CD8-positive, alpha-beta memory T cell (primary cell): ENCODE measurements at regions not wholly inside any gene's neighbourhood (a gene's known extent, or its start where the extent isn't known, plus 50 kb on each side); places are given as distances from the start of the nearest gene placed in this dataset.

Source experiments
- CTCF ChIA-PET: fragments of 350-600 bp; sonication (Branson Sonifier 250); formaldehyde crosslinking; loops from one replicate; lab custom pipeline; 2021; ENCODE audit warnings: antibody characterized with exemption; lab: Charles Lee
- POLR2A ChIA-PET: fragments of 350-600 bp; sonication (Branson Sonifier 250); formaldehyde crosslinking; loops from one replicate; lab custom pipeline; 2021; ENCODE audit warnings: antibody characterized with exemption; lab: Charles Lee
- DNase-seq, 5 donors: peaks; one replicate each; pipeline versions ENCODE4 v3.0.0 to v3.0.0-alpha.2; 2020 to 2022; ENCODE audit warnings: mixed read lengths in 1 of 5
- H3K27ac ChIP-seq: one replicate; pipeline ENCODE4 v1.7.0; 2013; ENCODE audit warnings: low read depth, mild to moderate bottlenecking, low read length, moderate library complexity
- H3K27me3 ChIP-seq: 2 replicates; pipeline ENCODE4 v1.7.0; 2013; ENCODE audit warnings: low read length, mild to moderate bottlenecking; ENCODE audit not compliant: insufficient read depth, poor library complexity, severe bottlenecking
- H3K36me3 ChIP-seq: 2 replicates; pipeline ENCODE4 v1.7.0; 2013; ENCODE audit warnings: mild to moderate bottlenecking, low read length, moderate library complexity; ENCODE audit not compliant: insufficient read depth
- H3K4me1 ChIP-seq: 2 replicates; pipeline ENCODE4 v1.7.0; 2013; ENCODE audit warnings: mild to moderate bottlenecking, low read length, moderate library complexity; ENCODE audit not compliant: insufficient read depth
- H3K4me3 ChIP-seq: 2 replicates; pipeline ENCODE4 v1.7.0; 2013; ENCODE audit warnings: mild to moderate bottlenecking, low read length
- H3K9me3 ChIP-seq: 2 replicates; pipeline ENCODE4 v1.7.0; 2013; ENCODE audit warnings: mild to moderate bottlenecking, low read length
- H3K27ac Mint-ChIP-seq, 8 donors: one replicate each; pipeline ENCODE4 v1.8.0; 2020 to 2021; ENCODE audit warnings: mixed read lengths in 8 of 8, mild to moderate bottlenecking in 6 of 8, inconsistent platforms in 3 of 8, moderate library complexity in 3 of 8
- H3K27me3 Mint-ChIP-seq, 2 donors: one replicate each; pipeline ENCODE4 v1.8.0; 2020 to 2021; ENCODE audit warnings: mixed read lengths in 2 of 2, mild to moderate bottlenecking in 1 of 2, moderate library complexity in 1 of 2
- H3K36me3 Mint-ChIP-seq, 3 donors: one replicate each; pipeline ENCODE4 v1.8.0; 2020 to 2021; ENCODE audit warnings: mixed read lengths in 3 of 3, inconsistent platforms in 1 of 3, mild to moderate bottlenecking in 1 of 3
- H3K4me1 Mint-ChIP-seq, 3 donors: one replicate each; pipeline ENCODE4 v1.8.0; 2020 to 2021; ENCODE audit warnings: mixed read lengths in 3 of 3, inconsistent platforms in 1 of 3, mild to moderate bottlenecking in 1 of 3
- H3K4me3 Mint-ChIP-seq, 7 donors: one replicate each; pipeline ENCODE4 v1.8.0; 2020 to 2021; ENCODE audit warnings: mixed read lengths in 7 of 7, mild to moderate bottlenecking in 6 of 7, moderate library complexity in 4 of 7, inconsistent platforms in 2 of 7
- H3K9me3 Mint-ChIP-seq, 5 donors: one replicate each; pipeline ENCODE4 v1.8.0; 2020 to 2022; ENCODE audit warnings: mixed read lengths in 5 of 5, mild to moderate bottlenecking in 3 of 5, moderate library complexity in 2 of 5, inconsistent platforms in 1 of 5

DNA sequence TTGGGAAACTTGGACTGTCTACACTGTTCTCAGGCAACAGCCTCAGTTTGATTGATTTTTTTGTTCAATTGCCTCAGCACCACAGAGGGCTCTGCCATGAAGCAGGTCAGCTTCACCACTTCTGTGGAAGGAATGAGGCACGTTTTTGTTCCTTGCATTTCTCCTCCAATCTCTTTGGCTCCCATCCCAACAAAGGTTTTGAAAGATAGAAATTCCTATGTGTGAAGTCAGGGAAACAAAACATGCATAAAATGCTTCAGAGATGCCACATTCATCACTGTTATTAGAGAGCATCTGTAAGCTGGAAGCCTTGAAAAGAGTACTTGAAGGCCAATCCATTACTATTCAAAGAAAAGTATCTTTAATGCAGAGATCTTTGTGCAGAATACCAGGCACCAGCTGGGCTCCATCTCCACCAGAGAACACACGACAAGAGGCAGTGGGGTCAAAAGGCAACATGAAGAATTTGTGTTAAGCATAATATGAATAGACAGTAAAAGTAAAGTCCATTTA, 249.1 kb upstream of the LYZL1 start:
- H3K9me3 ChIP-seq: no peaks in the 10 kb centered on the region
- Mint-ChIP-seq H3K36me3 (peaks cover 0 to 2% (median 0%) of the 10 kb centered on the region in 3 donors), H3K9me3 (peaks cover 0 to 8% (median 0%) of the 10 kb centered on the region in 5 donors), H3K4me1 (no peaks in the 10 kb centered on the region), H3K4me3 (no peak overlapping the region), H3K27me3 (peaks cover 2 to 4% of the 10 kb centered on the region in 2 donors), H3K27ac (no peak overlapping the region)
- ChIA-PET POLR2A (no interaction called here), CTCF (no interaction called here)
- H3K27ac ChIP-seq: no peak overlapping the region
- DNase-seq: no peak
- no peaks in the 10 kb centered on the region for H3K27me3 ChIP-seq
- H3K36me3 ChIP-seq: no peaks in the 10 kb centered on the region
- no peak overlapping the region for H3K4me3 ChIP-seq
- H3K4me1 ChIP-seq: no peaks in the 10 kb centered on the region

DNA sequence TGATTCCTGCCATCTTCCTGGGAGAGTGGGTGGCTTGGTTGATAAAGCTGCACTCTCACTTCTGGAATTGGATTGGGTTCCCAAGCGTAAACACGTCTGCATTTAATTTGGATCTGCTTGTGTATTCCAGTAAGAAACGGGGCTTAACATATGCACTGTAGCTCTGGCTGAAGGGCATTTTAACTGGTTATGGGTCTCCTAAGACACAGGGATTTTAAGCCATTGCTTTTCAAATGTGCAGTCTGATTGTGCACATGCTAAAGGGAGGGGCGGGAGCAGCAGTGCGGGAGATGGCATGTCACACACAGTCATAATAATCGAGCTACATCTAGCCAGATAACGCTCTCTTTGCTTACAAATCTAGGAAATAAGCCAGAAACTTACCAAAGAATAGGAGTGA, 247.3 kb upstream of the LYZL1 start:
- Mint-ChIP-seq H3K4me3 (no peak overlapping the region), H3K27ac (no peak overlapping the region), H3K36me3 (peaks cover 0 to 2% (median 0%) of the 10 kb centered on the region in 3 donors), H3K27me3 (peaks cover 2 to 7% of the 10 kb centered on the region in 2 donors), H3K4me1 (no peaks in the 10 kb centered on the region), H3K9me3 (peaks cover 0 to 8% (median 0%) of the 10 kb centered on the region in 5 donors)
- DNase-seq: no peak
- CTCF ChIA-PET: no interaction called here
- H3K27me3 ChIP-seq: no peaks in the 10 kb centered on the region
- H3K4me1 ChIP-seq: no peaks in the 10 kb centered on the region
- H3K36me3 ChIP-seq: no peaks in the 10 kb centered on the region
- H3K27ac ChIP-seq: no peak overlapping the region
- no peaks in the 10 kb centered on the region for H3K9me3 ChIP-seq
- POLR2A ChIA-PET: no interaction called here
- H3K4me3 ChIP-seq: no peak overlapping the region

DNA sequence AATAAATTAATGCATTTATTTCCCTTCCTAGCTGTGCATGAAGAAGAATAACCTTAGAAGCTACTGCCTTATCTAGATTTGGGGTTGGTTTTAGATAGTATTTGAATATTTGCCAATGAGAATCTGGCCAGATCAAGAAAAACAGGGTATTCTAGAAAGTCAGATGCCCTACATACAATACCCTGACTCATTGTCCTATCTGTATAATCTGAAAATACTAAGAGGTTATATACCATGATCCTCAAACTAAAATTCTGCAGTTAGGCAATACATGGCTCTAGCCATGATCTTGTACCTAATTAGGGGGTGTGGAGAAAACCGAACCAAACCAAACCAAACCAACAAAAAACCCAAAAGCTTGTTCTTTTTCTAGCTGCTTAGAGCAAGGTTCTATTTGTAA, 240.4 kb upstream of the LYZL1 start:
- Histone ChIP-seq H3K27me3 (no peaks in the 10 kb centered on the region), H3K4me3 (no peak overlapping the region), H3K4me1 (no peaks in the 10 kb centered on the region), H3K9me3 (no peaks in the 10 kb centered on the region), H3K27ac (no peak overlapping the region), H3K36me3 (no peaks in the 10 kb centered on the region)
- H3K4me1 Mint-ChIP-seq: no peaks in the 10 kb centered on the region
- peaks cover 1 to 7% of the 10 kb centered on the region in 2 donors for H3K27me3 Mint-ChIP-seq
- no peak overlapping the region for H3K27ac Mint-ChIP-seq
- no peaks in the 10 kb centered on the region for H3K36me3 Mint-ChIP-seq
- no peak for DNase-seq
- ChIA-PET CTCF (no interaction called here), POLR2A (no interaction called here)
- H3K9me3 Mint-ChIP-seq: no peaks in the 10 kb centered on the region
- no peak overlapping the region for H3K4me3 Mint-ChIP-seq

DNA sequence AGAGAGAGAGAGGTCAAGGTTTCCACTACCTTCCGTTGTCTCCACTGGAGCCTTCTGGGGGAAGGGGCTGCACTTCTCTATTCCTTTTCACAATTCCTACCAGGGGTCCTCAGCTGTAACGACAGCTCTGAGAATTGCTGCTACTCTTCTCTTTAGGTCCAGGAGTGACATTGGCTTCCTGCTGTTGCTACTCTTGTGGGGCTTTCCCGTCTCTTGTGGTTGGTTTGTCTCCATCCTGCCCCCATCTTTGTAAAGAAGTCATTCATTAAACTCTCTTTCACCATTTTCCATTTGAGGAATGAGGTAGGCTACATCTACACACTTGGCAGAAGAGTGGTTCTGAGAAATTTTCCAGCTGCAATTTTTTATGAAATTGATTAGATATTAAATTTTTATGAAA, 238.8 kb upstream of the LYZL1 start:
- H3K36me3 ChIP-seq: no peaks in the 10 kb centered on the region
- no peak overlapping the region for H3K4me3 ChIP-seq
- no peak for DNase-seq
- H3K27me3 ChIP-seq: no peaks in the 10 kb centered on the region
- Mint-ChIP-seq H3K27ac (no peak overlapping the region), H3K9me3 (no peaks in the 10 kb centered on the region), H3K4me1 (no peaks in the 10 kb centered on the region), H3K36me3 (no peaks in the 10 kb centered on the region), H3K4me3 (no peak overlapping the region), H3K27me3 (peaks cover 1 to 3% of the 10 kb centered on the region in 2 donors)
- ChIA-PET CTCF (no interaction called here), POLR2A (no interaction called here)
- no peak overlapping the region for H3K27ac ChIP-seq
- no peaks in the 10 kb centered on the region for H3K9me3 ChIP-seq
- H3K4me1 ChIP-seq: no peaks in the 10 kb centered on the region

DNA sequence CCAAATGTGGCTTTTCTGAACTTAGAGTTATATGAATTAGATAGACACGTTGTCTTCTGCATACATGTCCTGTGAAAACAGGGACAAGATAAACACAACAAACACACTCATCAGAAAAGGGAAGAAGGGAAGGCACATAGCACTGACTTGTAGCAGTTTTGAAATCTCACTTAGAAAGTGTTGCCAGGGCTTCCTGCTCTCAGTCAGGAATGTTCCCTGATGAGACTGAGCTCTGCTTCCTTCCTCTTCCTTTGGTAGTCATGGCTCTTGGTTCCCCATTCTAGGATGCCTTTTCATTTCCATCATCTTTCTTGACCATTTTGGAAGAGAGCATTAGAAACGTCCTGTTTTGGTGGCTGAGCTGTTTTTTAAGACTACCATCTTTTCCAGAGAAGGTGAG, 233.8 kb upstream of the LYZL1 start:
- H3K4me1 Mint-ChIP-seq: no peaks in the 10 kb centered on the region
- ChIA-PET CTCF (no interaction called here), POLR2A (no interaction called here)
- no peaks in the 10 kb centered on the region for H3K36me3 Mint-ChIP-seq
- no peak overlapping the region for H3K4me3 ChIP-seq
- H3K27me3 ChIP-seq: no peaks in the 10 kb centered on the region
- no peaks in the 10 kb centered on the region for H3K9me3 Mint-ChIP-seq
- no peak for DNase-seq
- H3K27ac Mint-ChIP-seq: no peak overlapping the region
- H3K27me3 Mint-ChIP-seq: peaks cover 1 to 3% of the 10 kb centered on the region in 2 donors
- H3K9me3 ChIP-seq: no peaks in the 10 kb centered on the region
- H3K27ac ChIP-seq: no peak overlapping the region
- H3K36me3 ChIP-seq: no peaks in the 10 kb centered on the region
- no peak overlapping the region for H3K4me3 Mint-ChIP-seq
- H3K4me1 ChIP-seq: no peaks in the 10 kb centered on the region

DNA sequence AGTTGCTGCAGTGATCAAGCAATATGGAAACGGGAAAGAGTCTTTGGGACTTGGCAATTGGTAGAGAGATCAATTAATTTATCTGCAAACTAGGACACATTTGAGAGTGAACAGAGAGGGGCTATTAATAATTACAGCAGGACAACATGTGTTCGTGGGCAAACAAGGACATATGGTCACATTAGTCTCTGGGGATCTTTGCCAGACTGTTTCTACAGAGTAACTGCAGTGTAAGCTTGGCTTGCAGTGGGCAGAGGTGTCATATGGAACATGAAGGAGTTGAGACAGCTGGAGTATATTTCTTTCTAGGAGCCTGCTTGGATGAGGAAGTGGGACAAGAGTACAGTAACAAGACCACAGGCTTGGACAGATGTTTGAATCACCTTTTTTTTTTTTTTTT, 232.1 kb upstream of the LYZL1 start:
- H3K4me3 Mint-ChIP-seq: no peak overlapping the region
- CTCF ChIA-PET: no interaction called here

DNA sequence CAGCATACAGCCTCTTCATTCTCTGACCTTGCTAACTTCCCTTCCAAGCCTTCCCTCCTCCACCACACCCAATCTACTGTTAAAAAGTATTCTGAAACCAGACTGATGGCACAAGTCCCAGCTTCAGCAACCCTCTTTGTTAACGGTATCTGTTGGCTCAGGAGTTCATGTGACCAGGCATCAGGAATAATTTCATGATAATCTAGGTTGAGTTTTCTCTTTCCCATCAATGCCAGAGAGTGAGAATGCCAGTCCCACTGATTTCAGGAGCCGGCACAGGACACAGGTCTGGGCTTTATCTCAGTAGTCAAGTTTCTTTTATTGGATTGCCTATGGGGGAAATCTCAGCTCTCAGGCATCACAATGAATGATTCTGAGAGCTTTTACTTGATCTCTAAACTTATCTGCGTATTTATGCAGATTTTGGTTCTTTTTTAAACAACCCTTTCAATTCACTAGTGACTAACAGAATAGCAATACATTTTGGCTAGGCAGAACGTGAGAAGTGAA, 231.0 kb upstream of the LYZL1 start:
- H3K27ac Mint-ChIP-seq: no peak overlapping the region
- H3K4me1 Mint-ChIP-seq: no peaks in the 10 kb centered on the region
- CTCF ChIA-PET: no interaction called here
- Histone ChIP-seq H3K4me3 (no peak overlapping the region), H3K9me3 (no peaks in the 10 kb centered on the region), H3K36me3 (no peaks in the 10 kb centered on the region), H3K27ac (no peak overlapping the region), H3K4me1 (no peaks in the 10 kb centered on the region), H3K27me3 (no peaks in the 10 kb centered on the region)
- POLR2A ChIA-PET: no interaction called here
- peaks cover 0 to 3% of the 10 kb centered on the region in 2 donors for H3K27me3 Mint-ChIP-seq
- no peak for DNase-seq
- H3K9me3 Mint-ChIP-seq: no peaks in the 10 kb centered on the region
- no peaks in the 10 kb centered on the region for H3K36me3 Mint-ChIP-seq
- no peak overlapping the region for H3K4me3 Mint-ChIP-seq

More for the DNA sequence above, 232.1 kb upstream of the LYZL1 start:
- Mint-ChIP-seq H3K9me3 (no peaks in the 10 kb centered on the region), H3K4me1 (no peaks in the 10 kb centered on the region), H3K27me3 (peaks cover 0 to 3% of the 10 kb centered on the region in 2 donors), H3K36me3 (no peaks in the 10 kb centered on the region), H3K27ac (no peak overlapping the region)
- H3K4me3 ChIP-seq: no peak overlapping the region
- H3K4me1 ChIP-seq: no peaks in the 10 kb centered on the region
- no peaks in the 10 kb centered on the region for H3K9me3 ChIP-seq
- H3K36me3 ChIP-seq: no peaks in the 10 kb centered on the region
- no peak for DNase-seq
- H3K27ac ChIP-seq: no peak overlapping the region
- no peaks in the 10 kb centered on the region for H3K27me3 ChIP-seq
- POLR2A ChIA-PET: no interaction called here

DNA sequence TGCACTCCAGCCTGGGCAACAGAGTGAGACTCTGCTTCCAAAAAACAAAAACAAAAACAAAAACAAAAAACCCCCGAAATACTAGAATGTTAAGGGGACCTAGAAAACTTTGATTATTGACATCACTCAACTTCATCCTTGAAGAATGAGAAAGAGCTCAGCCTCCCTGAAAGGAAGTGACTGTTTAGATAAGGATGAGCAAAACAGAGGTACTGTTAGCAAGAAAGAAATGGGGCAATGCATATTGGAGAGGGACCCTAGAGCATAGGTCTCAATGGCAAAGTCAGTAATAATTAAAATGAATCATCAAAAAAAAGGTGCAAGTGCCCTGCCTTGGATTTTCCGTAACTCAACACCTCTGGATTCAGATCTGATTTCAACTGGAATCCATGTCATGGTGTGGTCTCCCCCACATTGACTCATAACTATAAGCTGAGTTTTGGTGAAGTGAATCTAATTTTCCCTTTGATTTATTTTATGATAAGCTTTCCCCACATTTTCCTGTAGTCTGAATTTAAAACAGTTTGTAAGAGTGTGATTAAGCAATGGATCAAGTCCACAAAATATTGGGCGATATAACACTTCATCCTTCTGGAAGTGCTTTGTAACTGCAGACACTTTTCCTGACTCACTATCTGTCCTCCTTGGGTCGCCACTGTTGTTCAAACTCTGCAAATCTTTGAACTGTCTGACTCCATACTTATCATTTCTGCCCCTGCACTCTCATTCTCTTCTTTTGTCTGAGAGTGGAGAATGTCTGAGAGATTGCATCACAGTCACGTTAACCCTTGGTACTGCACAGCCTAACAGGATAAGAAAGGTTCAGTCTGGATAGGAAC, 224.8 kb upstream of the LYZL1 start:
- H3K4me3 ChIP-seq: no peak overlapping the region
- H3K36me3 Mint-ChIP-seq: no peaks in the 10 kb centered on the region
- no peak overlapping the region for H3K27ac Mint-ChIP-seq
- H3K27ac ChIP-seq: no peak overlapping the region
- no peaks in the 10 kb centered on the region for H3K9me3 ChIP-seq
- CTCF ChIA-PET: no interaction called here
- H3K4me3 Mint-ChIP-seq: peak overlapping the region in 1 of 7 donors; percentile 20
- no peaks in the 10 kb centered on the region for H3K36me3 ChIP-seq
- H3K27me3 ChIP-seq: no peaks in the 10 kb centered on the region
- DNase-seq: no peak
- no peaks in the 10 kb centered on the region for H3K4me1 Mint-ChIP-seq
- H3K9me3 Mint-ChIP-seq: no peaks in the 10 kb centered on the region
- no peaks in the 10 kb centered on the region for H3K4me1 ChIP-seq
- POLR2A ChIA-PET: no interaction called here
- H3K27me3 Mint-ChIP-seq: peaks cover 3% of the 10 kb centered on the region in 2 donors
